ENCODE measurements at regions not wholly inside any gene's neighbourhood (a gene's known extent, or its start where the extent isn't known, plus 50 kb on each side); places are given as distances from the start of the nearest gene placed in this dataset.

- TF ChIP-seq CTCF (IDR thresholded peaks at IDR 0.05) (no peak), POLR2A (IDR thresholded peaks at IDR 0.05; ENCODE audit: low read depth) (no peak), EP300 (IDR thresholded peaks at IDR 0.05) (no peak), POLR2AphosphoS5 (IDR thresholded peaks at IDR 0.05) (no peak)
Measured at GRCh38 chr4:27272217-27272616, 411.6 kb downstream of the STIM2 start.

Measured in esophagus muscularis mucosa (tissue), 4 donors.